ENCODE measurements at regions not wholly inside any gene's neighbourhood (a gene's known extent, or its start where the extent isn't known, plus 50 kb on each side); places are given as distances from the start of the nearest gene placed in this dataset.

DNA sequence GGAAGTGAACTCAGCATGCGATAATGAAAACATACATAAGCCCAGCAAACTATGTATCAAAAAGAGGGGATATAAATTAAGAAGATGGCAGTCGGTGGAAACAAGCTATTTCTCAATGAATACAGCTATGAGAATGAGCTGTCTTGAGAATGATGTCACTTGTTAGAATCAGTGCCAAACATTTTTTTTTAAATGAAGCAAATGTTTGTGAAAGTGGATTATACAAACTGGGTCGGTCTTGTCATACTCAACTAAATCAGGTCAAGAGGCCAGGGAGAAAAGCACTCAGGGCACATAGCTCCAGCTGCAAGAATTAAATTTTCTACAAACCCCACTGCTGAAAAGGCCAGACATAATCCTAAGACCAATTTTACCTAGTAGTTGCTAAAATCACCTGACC lies 1048.4 kb downstream of the SLITRK1 start:
- CTCF ChIA-PET: interaction anchor here in 1 of 2 donors (0.7 kb wide), 1 partner anchor 431 kb away, joined by 3 read pairs; no protein-coding TSS in a partner anchor
- H3K27ac ChIP-seq (ENCODE audit: low read length): no peak overlapping the region
- H3K9me3 ChIP-seq: no peaks in the 10 kb centered on the region
- H3K36me3 Mint-ChIP-seq: no peaks in the 10 kb centered on the region
- DNase-seq (no peak), ATAC-seq (replicated peaks in 1 of 4) (no peak)
- H3K27me3 Mint-ChIP-seq: no peaks in the 10 kb centered on the region
- no peaks in the 10 kb centered on the region for H3K36me3 ChIP-seq (ENCODE audit: control insufficient read depth in 2 of 2, extremely low read depth in 1 of 2, insufficient read depth in 1 of 2, low read length in 1 of 2)
- H3K27ac Mint-ChIP-seq: no peak overlapping the region
- POLR2A ChIA-PET: interaction anchor here in 1 of 2 donors (0.7 kb wide), 1 partner anchor 52 kb away, joined by 3 read pairs; no protein-coding TSS in a partner anchor
- no peak overlapping the region for H3K4me3 Mint-ChIP-seq
- no CpG with 5 or more reads among the region's 3 CpGs for whole genome bisulfite sequencing (ENCODE audit: insufficient coverage)
- peaks cover 4 to 29% (median 9%) of the 10 kb centered on the region in 3 donors for H3K9me3 Mint-ChIP-seq
- H3K27me3 ChIP-seq (replicated peaks in 1 of 2; ENCODE audit: control insufficient read depth in 2 of 2, extremely low read depth in 1 of 2, insufficient read depth in 2 of 2, low read length in 1 of 2): no peaks in the 10 kb centered on the region
- H3K4me3 ChIP-seq (ENCODE audit: control insufficient read depth in 1 of 2, extremely low read depth in 1 of 2, low read length in 1 of 2): no peak overlapping the region
- no peaks in the 10 kb centered on the region for H3K4me1 Mint-ChIP-seq
- no peaks in the 10 kb centered on the region for H3K4me1 ChIP-seq (ENCODE audit: control insufficient read depth in 1 of 2, extremely low read depth in 1 of 2, insufficient read depth in 2 of 2, low read length in 2 of 2)

DNA sequence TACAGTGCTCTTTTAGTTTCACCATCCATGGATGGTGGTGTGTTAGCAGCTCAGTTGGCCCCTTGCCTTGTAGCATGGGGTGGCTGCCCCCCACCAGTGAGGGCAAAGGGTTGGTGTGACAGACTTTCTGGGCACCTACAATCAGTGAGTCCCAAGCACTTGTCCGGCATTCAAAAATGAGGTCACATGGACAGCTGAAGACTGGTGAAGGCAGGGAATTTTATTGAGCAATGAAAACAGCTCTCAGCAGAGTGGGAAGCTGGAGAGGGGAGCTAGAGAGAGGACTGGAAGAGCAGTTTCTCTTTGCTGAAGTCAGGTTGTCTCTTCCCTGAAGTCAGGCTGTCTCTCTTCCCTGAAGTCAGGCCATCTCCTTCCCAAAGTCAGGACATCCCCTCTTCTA lies 1053.2 kb downstream of the SLITRK1 start:
- Histone ChIP-seq H3K4me3 (ENCODE audit: control insufficient read depth in 1 of 2, extremely low read depth in 1 of 2, low read length in 1 of 2) (no peak overlapping the region), H3K9me3 (no peaks in the 10 kb centered on the region), H3K4me1 (ENCODE audit: control insufficient read depth in 1 of 2, extremely low read depth in 1 of 2, insufficient read depth in 2 of 2, low read length in 2 of 2) (no peaks in the 10 kb centered on the region), H3K27me3 (replicated peaks in 1 of 2; ENCODE audit: control insufficient read depth in 2 of 2, extremely low read depth in 1 of 2, insufficient read depth in 2 of 2, low read length in 1 of 2) (no peaks in the 10 kb centered on the region), H3K36me3 (ENCODE audit: control insufficient read depth in 2 of 2, extremely low read depth in 1 of 2, insufficient read depth in 1 of 2, low read length in 1 of 2) (no peaks in the 10 kb centered on the region), H3K27ac (ENCODE audit: low read length) (no peak overlapping the region)
- POLR2A ChIA-PET: no interaction called here
- H3K4me1 Mint-ChIP-seq: no peaks in the 10 kb centered on the region
- no peaks in the 10 kb centered on the region for H3K36me3 Mint-ChIP-seq
- WGBS (ENCODE audit: insufficient coverage): 100% methylated on average over 1 of the region's 1 CpG
- peaks cover 3 to 14% (median 5%) of the 10 kb centered on the region in 3 donors for H3K9me3 Mint-ChIP-seq
- no peaks in the 10 kb centered on the region for H3K27me3 Mint-ChIP-seq
- CTCF ChIA-PET: no interaction called here
- H3K4me3 Mint-ChIP-seq: no peak overlapping the region
- H3K27ac Mint-ChIP-seq: no peak overlapping the region
- DNase-seq: no peak
- ATAC-seq (replicated peaks in 1 of 4): no peak

DNA sequence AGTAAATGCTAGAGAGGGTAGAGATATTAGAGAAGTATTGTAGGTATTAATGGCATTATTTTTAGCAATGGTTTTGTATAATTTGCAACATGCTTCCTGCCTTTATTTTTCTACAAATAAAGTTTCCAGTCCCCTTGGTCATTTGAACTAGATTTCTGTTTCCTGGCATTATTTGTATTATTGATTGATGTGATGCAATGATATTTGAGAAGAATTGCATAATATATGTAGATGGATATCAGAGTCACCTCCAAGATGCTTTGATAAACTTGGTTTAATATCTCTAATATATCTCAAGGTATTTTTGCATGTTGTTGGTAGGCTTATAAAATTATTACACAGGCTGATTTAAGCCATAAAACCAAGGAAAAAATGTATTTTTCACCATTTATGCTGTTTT lies 1054.5 kb downstream of the SLITRK1 start:
- DNase-seq (no peak), ATAC-seq (replicated peaks in 1 of 4) (no peak)
- ChIA-PET CTCF (no interaction called here), POLR2A (no interaction called here)
- Mint-ChIP-seq H3K4me1 (no peaks in the 10 kb centered on the region), H3K27ac (no peak overlapping the region), H3K27me3 (no peaks in the 10 kb centered on the region), H3K4me3 (no peak overlapping the region), H3K36me3 (no peaks in the 10 kb centered on the region), H3K9me3 (peaks cover 3 to 10% (median 7%) of the 10 kb centered on the region in 3 donors)
- Histone ChIP-seq H3K4me1 (ENCODE audit: control insufficient read depth in 1 of 2, extremely low read depth in 1 of 2, insufficient read depth in 2 of 2, low read length in 2 of 2) (no peaks in the 10 kb centered on the region), H3K36me3 (ENCODE audit: control insufficient read depth in 2 of 2, extremely low read depth in 1 of 2, insufficient read depth in 1 of 2, low read length in 1 of 2) (no peaks in the 10 kb centered on the region), H3K27me3 (replicated peaks in 1 of 2; ENCODE audit: control insufficient read depth in 2 of 2, extremely low read depth in 1 of 2, insufficient read depth in 2 of 2, low read length in 1 of 2) (no peaks in the 10 kb centered on the region), H3K9me3 (no peaks in the 10 kb centered on the region), H3K4me3 (ENCODE audit: control insufficient read depth in 1 of 2, extremely low read depth in 1 of 2, low read length in 1 of 2) (no peak overlapping the region), H3K27ac (ENCODE audit: low read length) (no peak overlapping the region)

DNA sequence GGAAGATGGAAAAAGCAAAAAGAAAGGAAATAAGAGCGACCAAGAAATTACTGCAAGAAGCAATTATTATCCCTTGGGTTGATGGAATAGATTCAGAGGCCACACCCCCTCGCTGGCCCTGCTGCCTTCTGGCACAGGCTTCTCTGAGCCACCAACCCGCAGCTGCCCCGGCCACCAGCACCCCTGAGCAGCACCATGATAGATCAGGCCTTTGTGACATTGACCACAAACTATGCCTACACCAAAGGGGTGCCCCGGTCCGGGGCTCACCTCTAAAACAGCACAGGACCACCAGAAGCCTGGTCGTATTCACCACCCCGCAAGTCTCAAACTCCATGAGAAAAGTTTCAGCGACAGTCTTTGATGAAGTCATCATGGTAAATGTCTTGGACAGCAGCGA lies 1059.3 kb downstream of the SLITRK1 start:
- Histone ChIP-seq H3K9me3 (no peaks in the 10 kb centered on the region), H3K36me3 (ENCODE audit: control insufficient read depth in 2 of 2, extremely low read depth in 1 of 2, insufficient read depth in 1 of 2, low read length in 1 of 2) (no peaks in the 10 kb centered on the region), H3K4me3 (ENCODE audit: control insufficient read depth in 1 of 2, extremely low read depth in 1 of 2, low read length in 1 of 2) (no peak overlapping the region), H3K27me3 (replicated peaks in 1 of 2; ENCODE audit: control insufficient read depth in 2 of 2, extremely low read depth in 1 of 2, insufficient read depth in 2 of 2, low read length in 1 of 2) (no peaks in the 10 kb centered on the region), H3K27ac (ENCODE audit: low read length) (no peak overlapping the region), H3K4me1 (ENCODE audit: control insufficient read depth in 1 of 2, extremely low read depth in 1 of 2, insufficient read depth in 2 of 2, low read length in 2 of 2) (no peaks in the 10 kb centered on the region)
- ChIA-PET POLR2A (no interaction called here), CTCF (no interaction called here)
- DNase-seq (no peak), ATAC-seq (replicated peaks in 1 of 4) (no peak)
- no peaks in the 10 kb centered on the region for H3K4me1 Mint-ChIP-seq
- no peak overlapping the region for H3K27ac Mint-ChIP-seq
- peaks cover 3 to 7% (median 4%) of the 10 kb centered on the region in 3 donors for H3K9me3 Mint-ChIP-seq
- H3K27me3 Mint-ChIP-seq: no peaks in the 10 kb centered on the region
- no peaks in the 10 kb centered on the region for H3K36me3 Mint-ChIP-seq
- no peak overlapping the region for H3K4me3 Mint-ChIP-seq
- WGBS (ENCODE audit: insufficient coverage): 88% methylated on average over 10 of the region's 10 CpGs

DNA sequence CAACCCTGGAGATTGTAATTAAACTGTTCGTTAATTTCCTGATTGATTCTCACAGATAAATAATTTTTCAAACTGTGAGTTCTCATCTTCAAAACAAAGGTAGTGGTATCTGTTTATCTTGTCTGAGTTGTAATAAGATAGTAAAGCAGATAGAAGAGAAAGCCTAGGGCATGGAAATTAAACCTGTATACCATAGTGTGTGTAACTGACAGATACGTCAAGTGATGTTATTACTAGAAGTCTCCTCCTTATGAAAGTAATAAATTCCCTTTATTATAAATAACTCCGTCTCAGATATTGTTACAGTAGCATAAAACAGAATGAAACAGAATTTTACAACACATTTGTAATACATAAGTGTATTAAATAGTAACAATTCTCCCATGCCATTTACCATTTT lies 1065.1 kb downstream of the SLITRK1 start:
- no peaks in the 10 kb centered on the region for H3K27me3 Mint-ChIP-seq
- no peaks in the 10 kb centered on the region for H3K4me1 Mint-ChIP-seq
- H3K9me3 Mint-ChIP-seq: peaks cover 0 to 16% (median 11%) of the 10 kb centered on the region in 3 donors
- DNase-seq: no peak
- Histone ChIP-seq H3K27ac (ENCODE audit: low read length) (no peak overlapping the region), H3K27me3 (replicated peaks in 1 of 2; ENCODE audit: control insufficient read depth in 2 of 2, extremely low read depth in 1 of 2, insufficient read depth in 2 of 2, low read length in 1 of 2) (no peaks in the 10 kb centered on the region), H3K4me1 (ENCODE audit: control insufficient read depth in 1 of 2, extremely low read depth in 1 of 2, insufficient read depth in 2 of 2, low read length in 2 of 2) (no peaks in the 10 kb centered on the region), H3K36me3 (ENCODE audit: control insufficient read depth in 2 of 2, extremely low read depth in 1 of 2, insufficient read depth in 1 of 2, low read length in 1 of 2) (no peaks in the 10 kb centered on the region), H3K9me3 (no peaks in the 10 kb centered on the region), H3K4me3 (ENCODE audit: control insufficient read depth in 1 of 2, extremely low read depth in 1 of 2, low read length in 1 of 2) (no peak overlapping the region)
- H3K27ac Mint-ChIP-seq: no peak overlapping the region
- WGBS (ENCODE audit: insufficient coverage): no CpG with 5 or more reads among the region's 3 CpGs
- CTCF ChIA-PET: no interaction called here
- no peak overlapping the region for H3K4me3 Mint-ChIP-seq
- no peak for ATAC-seq (replicated peaks in 1 of 4)
- H3K36me3 Mint-ChIP-seq: no peaks in the 10 kb centered on the region
- POLR2A ChIA-PET: no interaction called here

DNA sequence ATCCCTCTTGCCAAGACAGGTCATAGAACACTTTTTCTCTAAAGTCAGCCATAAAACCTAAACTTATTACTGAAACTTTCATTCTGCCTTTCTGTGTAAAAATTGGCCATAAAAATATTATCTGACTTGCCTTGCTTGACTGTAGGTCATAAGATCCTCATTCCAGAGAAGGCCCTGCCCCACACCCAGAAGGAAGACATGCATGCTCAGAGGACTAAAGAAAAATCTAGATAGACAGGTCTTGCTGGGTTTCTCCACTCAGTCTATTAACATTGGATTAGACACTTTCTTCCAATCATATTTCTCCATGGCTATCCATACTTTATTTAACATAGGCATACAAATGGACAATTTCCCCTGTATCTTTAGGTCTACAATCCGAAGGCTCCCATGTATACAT lies 1066.5 kb downstream of the SLITRK1 start:
- no peak overlapping the region for H3K27ac Mint-ChIP-seq
- Histone ChIP-seq H3K4me1 (ENCODE audit: control insufficient read depth in 1 of 2, extremely low read depth in 1 of 2, insufficient read depth in 2 of 2, low read length in 2 of 2) (no peaks in the 10 kb centered on the region), H3K36me3 (ENCODE audit: control insufficient read depth in 2 of 2, extremely low read depth in 1 of 2, insufficient read depth in 1 of 2, low read length in 1 of 2) (no peaks in the 10 kb centered on the region), H3K4me3 (ENCODE audit: control insufficient read depth in 1 of 2, extremely low read depth in 1 of 2, low read length in 1 of 2) (no peak overlapping the region), H3K9me3 (no peaks in the 10 kb centered on the region), H3K27ac (ENCODE audit: low read length) (no peak overlapping the region), H3K27me3 (replicated peaks in 1 of 2; ENCODE audit: control insufficient read depth in 2 of 2, extremely low read depth in 1 of 2, insufficient read depth in 2 of 2, low read length in 1 of 2) (no peaks in the 10 kb centered on the region)
- DNase-seq: no peak
- peaks cover under 1 to 23% (median 19%) of the 10 kb centered on the region in 3 donors for H3K9me3 Mint-ChIP-seq
- H3K4me3 Mint-ChIP-seq: no peak overlapping the region
- WGBS (ENCODE audit: insufficient coverage): no CpG with 5 or more reads among the region's 1 CpG
- H3K36me3 Mint-ChIP-seq: no peaks in the 10 kb centered on the region
- no peaks in the 10 kb centered on the region for H3K27me3 Mint-ChIP-seq
- H3K4me1 Mint-ChIP-seq: no peaks in the 10 kb centered on the region
- ChIA-PET CTCF (no interaction called here), POLR2A (no interaction called here)
- no peak for ATAC-seq (replicated peaks in 1 of 4)

DNA sequence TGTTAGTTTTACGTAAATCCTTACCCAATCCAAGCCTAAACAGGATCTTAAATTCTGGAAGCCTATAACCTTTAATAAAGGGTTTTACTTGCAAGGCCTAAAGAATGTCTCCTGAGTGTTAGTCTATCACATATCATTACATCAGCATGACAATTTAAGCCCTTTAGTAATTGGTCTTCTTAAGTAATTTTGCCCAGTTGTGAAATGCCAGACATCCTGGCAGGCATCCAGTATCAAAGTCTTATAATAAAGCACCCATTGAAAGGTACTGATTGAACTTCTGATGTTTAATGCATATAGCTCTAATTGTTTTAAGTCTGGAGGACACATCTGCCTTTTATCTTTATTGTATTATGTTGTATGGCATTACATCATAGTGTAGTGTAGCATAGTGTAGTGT lies 1078.9 kb downstream of the SLITRK1 start:
- CTCF ChIA-PET: no interaction called here
- WGBS (ENCODE audit: insufficient coverage): no CpG with 5 or more reads among the region's 1 CpG

More for the DNA sequence above, 1078.9 kb downstream of the SLITRK1 start:
- ATAC-seq (replicated peaks in 1 of 4) (no peak), DNase-seq (no peak)
- H3K27ac ChIP-seq (ENCODE audit: low read length): no peak overlapping the region
- H3K9me3 ChIP-seq: peaks cover 3% of the 10 kb centered on the region
- H3K4me3 ChIP-seq (ENCODE audit: control insufficient read depth in 1 of 2, extremely low read depth in 1 of 2, low read length in 1 of 2): no peak overlapping the region
- no peaks in the 10 kb centered on the region for H3K27me3 ChIP-seq (replicated peaks in 1 of 2; ENCODE audit: control insufficient read depth in 2 of 2, extremely low read depth in 1 of 2, insufficient read depth in 2 of 2, low read length in 1 of 2)
- no peaks in the 10 kb centered on the region for H3K4me1 ChIP-seq (ENCODE audit: control insufficient read depth in 1 of 2, extremely low read depth in 1 of 2, insufficient read depth in 2 of 2, low read length in 2 of 2)
- no peaks in the 10 kb centered on the region for H3K36me3 ChIP-seq (ENCODE audit: control insufficient read depth in 2 of 2, extremely low read depth in 1 of 2, insufficient read depth in 1 of 2, low read length in 1 of 2)
- Mint-ChIP-seq H3K27ac (no peak overlapping the region), H3K9me3 (peaks cover 5 to 22% (median 22%) of the 10 kb centered on the region in 3 donors), H3K4me3 (no peak overlapping the region), H3K4me1 (no peaks in the 10 kb centered on the region), H3K27me3 (no peaks in the 10 kb centered on the region), H3K36me3 (no peaks in the 10 kb centered on the region)
- POLR2A ChIA-PET: no interaction called here
